ENCODE measurements at regions not wholly inside any gene's neighbourhood (a gene's known extent, or its start where the extent isn't known, plus 50 kb on each side); places are given as distances from the start of the nearest gene placed in this dataset.

- Histone ChIP-seq H3K27me3 (ENCODE audit: insufficient read depth, low read length) (no peaks in the 10 kb centered on the region), H3K4me1 (ENCODE audit: insufficient read depth, low read length) (no peaks in the 10 kb centered on the region), H3K36me3 (ENCODE audit: insufficient read depth, low read length) (no peaks in the 10 kb centered on the region), H3K79me2 (ENCODE audit: insufficient read depth, low read length) (no peaks in the 10 kb centered on the region), H3K9ac (ENCODE audit: low read length) (no peak overlapping the region), H3K4me2 (ENCODE audit: low read length) (no peak overlapping the region), H3K27ac (ENCODE audit: low read depth, low read length) (no peak overlapping the region), H3K9me3 (ENCODE audit: insufficient read depth, low read depth, low read length) (no peaks in the 10 kb centered on the region), H4K20me1 (ENCODE audit: insufficient read depth, low read length) (no peaks in the 10 kb centered on the region), H3K4me3 (ENCODE audit: insufficient read depth, low read depth, low read length) (no peak overlapping the region), H2AFZ (ENCODE audit: low read depth, low read length) (no peak overlapping the region)
- H3K36me3 Mint-ChIP-seq (ENCODE audit: low read depth, unreplicated experiment), result no peaks in the 10 kb centered on the region
- H3K4me1 Mint-ChIP-seq (ENCODE audit: low read depth, unreplicated experiment), result no peaks in the 10 kb centered on the region
- FAIRE-seq (no peak), DNase-seq (ENCODE audit: low read depth) (no peak)
- H3K27ac Mint-ChIP-seq (ENCODE audit: unreplicated experiment), result no peak overlapping the region
- no peak for TF ChIP-seq EZH2 (IDR thresholded peaks at IDR 0.05; ENCODE audit: insufficient read depth, low read length)
- no peak for TF ChIP-seq CTCF (IDR thresholded peaks at IDR 0.05; ENCODE audit: insufficient read depth, low read depth, low read length)
- peaks cover 21% of the 10 kb centered on the region for H3K27me3 Mint-ChIP-seq (ENCODE audit: low read depth, unreplicated experiment)
- peaks cover 13% of the 10 kb centered on the region for H3K9me3 Mint-ChIP-seq (ENCODE audit: unreplicated experiment)
- H3K4me3 Mint-ChIP-seq (ENCODE audit: unreplicated experiment), result no peak overlapping the region
Measured at GRCh38 chr11:114896594-114896993, 218.3 kb downstream of the NXPE2 start.

- H3K4me1 Mint-ChIP-seq (ENCODE audit: low read depth, unreplicated experiment), result no peaks in the 10 kb centered on the region
- no peak overlapping the region for H3K4me2 ChIP-seq (ENCODE audit: low read length)
Measured at GRCh38 chr11:114909866-114910265, 231.5 kb downstream of the NXPE2 start.

More at GRCh38 chr11:114909866-114910265, 231.5 kb downstream of the NXPE2 start:
- no peaks in the 10 kb centered on the region for H3K27me3 ChIP-seq (ENCODE audit: insufficient read depth, low read length)
- no peaks in the 10 kb centered on the region for H3K79me2 ChIP-seq (ENCODE audit: insufficient read depth, low read length)
- DNase-seq (ENCODE audit: low read depth) (no peak), FAIRE-seq (no peak)
- H3K27ac ChIP-seq (ENCODE audit: low read depth, low read length), result no peak overlapping the region
- peaks cover 17% of the 10 kb centered on the region for H3K27me3 Mint-ChIP-seq (ENCODE audit: low read depth, unreplicated experiment)
- no peaks in the 10 kb centered on the region for H3K36me3 ChIP-seq (ENCODE audit: insufficient read depth, low read length)
- no peaks in the 10 kb centered on the region for H3K9me3 ChIP-seq (ENCODE audit: insufficient read depth, low read depth, low read length)
- no peak overlapping the region for H2AFZ ChIP-seq (ENCODE audit: low read depth, low read length)
- H4K20me1 ChIP-seq (ENCODE audit: insufficient read depth, low read length), result no peaks in the 10 kb centered on the region
- no peak overlapping the region for H3K4me3 Mint-ChIP-seq (ENCODE audit: unreplicated experiment)
- H3K27ac Mint-ChIP-seq (ENCODE audit: unreplicated experiment), result no peak overlapping the region
- H3K9me3 Mint-ChIP-seq (ENCODE audit: unreplicated experiment), result peaks cover 3% of the 10 kb centered on the region
- no peaks in the 10 kb centered on the region for H3K4me1 ChIP-seq (ENCODE audit: insufficient read depth, low read length)
- no peak for TF ChIP-seq CTCF (IDR thresholded peaks at IDR 0.05; ENCODE audit: insufficient read depth, low read depth, low read length)
- no peak for TF ChIP-seq EZH2 (IDR thresholded peaks at IDR 0.05; ENCODE audit: insufficient read depth, low read length)
- no peaks in the 10 kb centered on the region for H3K36me3 Mint-ChIP-seq (ENCODE audit: low read depth, unreplicated experiment)
- no peak overlapping the region for H3K4me3 ChIP-seq (ENCODE audit: insufficient read depth, low read depth, low read length)
- H3K9ac ChIP-seq (ENCODE audit: low read length), result no peak overlapping the region

Data from astrocyte (in vitro differentiated cells and primary cell).